SK-N-SH (cell line): ENCODE measurements at regions not wholly inside any gene's neighbourhood (a gene's known extent, or its start where the extent isn't known, plus 50 kb on each side); places are given as distances from the start of the nearest gene placed in this dataset.

Experiments used
- CHD2 ChIP-seq: fragments of 150-350 bp; IDR thresholded peaks from 2 replicates; pipeline ENCODE4 v1.6.1; 2018; ENCODE audit warnings: low read length; ENCODE audit not compliant: partially characterized antibody
- CTCF ChIP-seq: fragments of 200-600 bp; sonication (generic); IDR thresholded peaks from 2 replicates; pipeline ENCODE4 v1.6.1; 2017; ENCODE audit warnings: antibody characterized with exemption, mild to moderate bottlenecking, moderate library complexity
- EP300 ChIP-seq, 2 experiments: IDR thresholded peaks; 2 replicates each; pipeline versions ENCODE4 v1.4.0 to v1.6.1; 2012; ENCODE audit warnings: borderline replicate concordance in 1 of 2, low read depth in 1 of 2, low read length in 1 of 2
- FOXM1 ChIP-seq: IDR thresholded peaks from 2 replicates; pipeline ENCODE4 v1.4.0; 2012; ENCODE audit warnings: low read depth, mild to moderate bottlenecking
- GABPA ChIP-seq: IDR thresholded peaks from 2 replicates; pipeline ENCODE4 v1.4.0; 2012; ENCODE audit warnings: low read depth, mild to moderate bottlenecking
- POLR2AphosphoS5 ChIP-seq: IDR thresholded peaks from 2 replicates; pipeline ENCODE4 v1.6.1; 2012; ENCODE audit warnings: low read depth, low read length
- RAD21 ChIP-seq: IDR thresholded peaks from 2 replicates; pipeline ENCODE4 v1.6.1; 2012; ENCODE audit warnings: mild to moderate bottlenecking, low read length
- REST ChIP-seq: IDR thresholded peaks from 2 replicates; pipeline ENCODE4 v1.6.1; 2012; ENCODE audit warnings: mild to moderate bottlenecking, low read depth, low read length, moderate library complexity
- TAF1 ChIP-seq: IDR thresholded peaks from 2 replicates; pipeline ENCODE4 v1.6.1; 2012; ENCODE audit warnings: low read depth, mild to moderate bottlenecking, low read length, moderate library complexity, borderline replicate concordance
- TEAD4 ChIP-seq: IDR thresholded peaks from 2 replicates; pipeline ENCODE4 v1.4.0; 2012; ENCODE audit warnings: mild to moderate bottlenecking, borderline replicate concordance; ENCODE audit not compliant: insufficient read depth
- YY1 ChIP-seq: IDR thresholded peaks from 2 replicates; pipeline ENCODE4 v1.4.0; 2012; ENCODE audit warnings: low read depth, mild to moderate bottlenecking
- ZBTB33 ChIP-seq: IDR thresholded peaks from 2 replicates; pipeline ENCODE4 v1.4.0; 2012; ENCODE audit warnings: low read depth, borderline replicate concordance
- TF ChIP-seq, protein P1 (sequence below): fragments of 150-350 bp; IDR thresholded peaks from 2 replicates; pipeline ENCODE4 v1.6.1; 2017; ENCODE audit warnings: antibody characterized with exemption, low read length, low read depth, borderline replicate concordance

GRCh38 chr11:112437096-112437495, 176.4 kb upstream of the PLET1 start:
- TF ChIP-seq CTCF (no peak), TAF1 (no peak), EP300 (IDR thresholded peaks at IDR 0.05; ENCODE audit: borderline replicate concordance in 1 of 2, low read depth in 1 of 2, low read length in 1 of 2) (no peak), GABPA (no peak), POLR2AphosphoS5 (no peak), CHD2 (no peak), FOXM1 (no peak), YY1 (no peak), REST (no peak), ZBTB33 (no peak), TEAD4 (no peak), RAD21 (no peak)
- TF ChIP-seq, protein P1, sequence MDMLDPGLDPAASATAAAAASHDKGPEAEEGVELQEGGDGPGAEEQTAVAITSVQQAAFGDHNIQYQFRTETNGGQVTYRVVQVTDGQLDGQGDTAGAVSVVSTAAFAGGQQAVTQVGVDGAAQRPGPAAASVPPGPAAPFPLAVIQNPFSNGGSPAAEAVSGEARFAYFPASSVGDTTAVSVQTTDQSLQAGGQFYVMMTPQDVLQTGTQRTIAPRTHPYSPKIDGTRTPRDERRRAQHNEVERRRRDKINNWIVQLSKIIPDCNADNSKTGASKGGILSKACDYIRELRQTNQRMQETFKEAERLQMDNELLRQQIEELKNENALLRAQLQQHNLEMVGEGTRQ = no peak
